ENCODE measurements at regions not wholly inside any gene's neighbourhood (a gene's known extent, or its start where the extent isn't known, plus 50 kb on each side); places are given as distances from the start of the nearest gene placed in this dataset.

DNA sequence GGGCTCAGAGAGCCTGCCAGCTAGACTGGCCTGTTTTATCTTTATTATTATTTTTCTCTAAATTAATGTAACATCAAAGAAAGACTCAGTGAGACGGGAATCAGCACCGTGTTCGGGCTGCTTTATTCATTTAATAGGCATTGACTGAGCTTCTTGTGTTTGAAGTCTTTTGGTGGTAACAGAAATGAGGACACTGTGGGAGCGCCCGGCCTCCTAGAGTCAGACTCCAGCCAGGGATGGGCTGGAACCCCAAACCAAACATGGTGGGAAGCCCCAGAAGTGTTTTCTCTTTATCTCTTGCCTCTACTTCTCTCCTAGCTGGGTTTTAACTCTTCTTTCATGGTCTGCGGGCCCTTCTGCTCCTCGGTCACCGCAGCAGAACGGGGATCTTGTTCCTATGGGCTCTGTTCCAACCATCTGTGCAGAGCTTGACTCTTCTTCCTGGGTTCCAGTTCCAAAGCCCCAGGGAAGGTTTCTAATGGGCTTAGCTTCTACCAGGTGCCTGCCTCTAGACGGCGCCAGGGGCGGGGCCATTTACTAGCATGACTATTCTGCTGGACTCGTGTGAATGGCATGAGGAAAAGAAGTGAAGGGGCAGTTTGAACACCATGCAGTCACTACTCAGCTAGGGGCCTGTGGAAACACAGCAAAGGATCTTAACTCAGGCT lies 123.8 kb downstream of the FGF18 start:
- H3K4me1 ChIP-seq, result no peaks in the 10 kb centered on the region
- TF ChIP-seq POLR2AphosphoS2 (conservative IDR thresholded peaks at IDR 0.05; ENCODE audit: low read length), result no peak
- TF ChIP-seq CBX8 (IDR thresholded peaks at IDR 0.05), result no peak
- no peak for TF ChIP-seq TFCP2L1 (CRISPR knock-in tag; IDR thresholded peaks at IDR 0.05)
- TF ChIP-seq, protein P1, sequence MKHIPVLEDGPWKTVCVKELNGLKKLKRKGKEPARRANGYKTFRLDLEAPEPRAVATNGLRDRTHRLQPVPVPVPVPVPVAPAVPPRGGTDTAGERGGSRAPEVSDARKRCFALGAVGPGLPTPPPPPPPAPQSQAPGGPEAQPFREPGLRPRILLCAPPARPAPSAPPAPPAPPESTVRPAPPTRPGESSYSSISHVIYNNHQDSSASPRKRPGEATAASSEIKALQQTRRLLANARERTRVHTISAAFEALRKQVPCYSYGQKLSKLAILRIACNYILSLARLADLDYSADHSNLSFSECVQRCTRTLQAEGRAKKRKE (CRISPR knock-in tag; IDR thresholded peaks at IDR 0.05; ENCODE audit: low read depth), result no peak
- no peak for TF ChIP-seq KDM1A (IDR thresholded peaks at IDR 0.05; ENCODE audit: low read depth)
- TF ChIP-seq KDM5A (IDR thresholded peaks at IDR 0.05), result no peak
- TF ChIP-seq MAFK (IDR thresholded peaks at IDR 0.05; ENCODE audit: partially characterized antibody), result no peak
- no peak for TF ChIP-seq NR3C1 (IDR thresholded peaks at IDR 0.05)
- no peak for TF ChIP-seq RFX5 (IDR thresholded peaks at IDR 0.05)
- no peak for TF ChIP-seq EP300 (IDR thresholded peaks at IDR 0.05)
- no peak for TF ChIP-seq POLR2A (IDR thresholded peaks at IDR 0.05; ENCODE audit: low read length)
- TF ChIP-seq, protein P2, sequence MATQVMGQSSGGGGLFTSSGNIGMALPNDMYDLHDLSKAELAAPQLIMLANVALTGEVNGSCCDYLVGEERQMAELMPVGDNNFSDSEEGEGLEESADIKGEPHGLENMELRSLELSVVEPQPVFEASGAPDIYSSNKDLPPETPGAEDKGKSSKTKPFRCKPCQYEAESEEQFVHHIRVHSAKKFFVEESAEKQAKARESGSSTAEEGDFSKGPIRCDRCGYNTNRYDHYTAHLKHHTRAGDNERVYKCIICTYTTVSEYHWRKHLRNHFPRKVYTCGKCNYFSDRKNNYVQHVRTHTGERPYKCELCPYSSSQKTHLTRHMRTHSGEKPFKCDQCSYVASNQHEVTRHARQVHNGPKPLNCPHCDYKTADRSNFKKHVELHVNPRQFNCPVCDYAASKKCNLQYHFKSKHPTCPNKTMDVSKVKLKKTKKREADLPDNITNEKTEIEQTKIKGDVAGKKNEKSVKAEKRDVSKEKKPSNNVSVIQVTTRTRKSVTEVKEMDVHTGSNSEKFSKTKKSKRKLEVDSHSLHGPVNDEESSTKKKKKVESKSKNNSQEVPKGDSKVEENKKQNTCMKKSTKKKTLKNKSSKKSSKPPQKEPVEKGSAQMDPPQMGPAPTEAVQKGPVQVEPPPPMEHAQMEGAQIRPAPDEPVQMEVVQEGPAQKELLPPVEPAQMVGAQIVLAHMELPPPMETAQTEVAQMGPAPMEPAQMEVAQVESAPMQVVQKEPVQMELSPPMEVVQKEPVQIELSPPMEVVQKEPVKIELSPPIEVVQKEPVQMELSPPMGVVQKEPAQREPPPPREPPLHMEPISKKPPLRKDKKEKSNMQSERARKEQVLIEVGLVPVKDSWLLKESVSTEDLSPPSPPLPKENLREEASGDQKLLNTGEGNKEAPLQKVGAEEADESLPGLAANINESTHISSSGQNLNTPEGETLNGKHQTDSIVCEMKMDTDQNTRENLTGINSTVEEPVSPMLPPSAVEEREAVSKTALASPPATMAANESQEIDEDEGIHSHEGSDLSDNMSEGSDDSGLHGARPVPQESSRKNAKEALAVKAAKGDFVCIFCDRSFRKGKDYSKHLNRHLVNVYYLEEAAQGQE (IDR thresholded peaks at IDR 0.05), result no peak
- no peak for TF ChIP-seq BHLHE40 (IDR thresholded peaks at IDR 0.05; ENCODE audit: low read depth, low read length)
- TF ChIP-seq, protein P3, sequence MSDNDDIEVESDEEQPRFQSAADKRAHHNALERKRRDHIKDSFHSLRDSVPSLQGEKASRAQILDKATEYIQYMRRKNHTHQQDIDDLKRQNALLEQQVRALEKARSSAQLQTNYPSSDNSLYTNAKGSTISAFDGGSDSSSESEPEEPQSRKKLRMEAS (IDR thresholded peaks at IDR 0.05), result no peak
- FAIRE-seq (no peak), ATAC-seq (peak in 1 of 2 experiments; percentile 37; a peak in 2 of 6 replicates), DNase-seq (ENCODE audit: low read depth in 1 of 2, low spot score in 1 of 2) (no peak)
- no peaks in the 10 kb centered on the region for H3K9me3 ChIP-seq
- no peak overlapping the region for H3K4me2 ChIP-seq
- 63% methylated on average over 13 of the region's 13 CpGs for WGBS (ENCODE audit: missing lambda C conversion rate)
- ChIA-PET CTCF (interaction anchor here (0.7 kb wide), 1 partner anchor 375 kb away, joined by 3 read pairs; no protein-coding TSS in a partner anchor), POLR2A (interaction anchor here (0.6 kb wide), 1 partner anchor 40 kb away, joined by 3 read pairs; no protein-coding TSS in a partner anchor)
- no peak overlapping the region for H3K4me3 ChIP-seq
- H3K27ac ChIP-seq, result no peak overlapping the region

DNA sequence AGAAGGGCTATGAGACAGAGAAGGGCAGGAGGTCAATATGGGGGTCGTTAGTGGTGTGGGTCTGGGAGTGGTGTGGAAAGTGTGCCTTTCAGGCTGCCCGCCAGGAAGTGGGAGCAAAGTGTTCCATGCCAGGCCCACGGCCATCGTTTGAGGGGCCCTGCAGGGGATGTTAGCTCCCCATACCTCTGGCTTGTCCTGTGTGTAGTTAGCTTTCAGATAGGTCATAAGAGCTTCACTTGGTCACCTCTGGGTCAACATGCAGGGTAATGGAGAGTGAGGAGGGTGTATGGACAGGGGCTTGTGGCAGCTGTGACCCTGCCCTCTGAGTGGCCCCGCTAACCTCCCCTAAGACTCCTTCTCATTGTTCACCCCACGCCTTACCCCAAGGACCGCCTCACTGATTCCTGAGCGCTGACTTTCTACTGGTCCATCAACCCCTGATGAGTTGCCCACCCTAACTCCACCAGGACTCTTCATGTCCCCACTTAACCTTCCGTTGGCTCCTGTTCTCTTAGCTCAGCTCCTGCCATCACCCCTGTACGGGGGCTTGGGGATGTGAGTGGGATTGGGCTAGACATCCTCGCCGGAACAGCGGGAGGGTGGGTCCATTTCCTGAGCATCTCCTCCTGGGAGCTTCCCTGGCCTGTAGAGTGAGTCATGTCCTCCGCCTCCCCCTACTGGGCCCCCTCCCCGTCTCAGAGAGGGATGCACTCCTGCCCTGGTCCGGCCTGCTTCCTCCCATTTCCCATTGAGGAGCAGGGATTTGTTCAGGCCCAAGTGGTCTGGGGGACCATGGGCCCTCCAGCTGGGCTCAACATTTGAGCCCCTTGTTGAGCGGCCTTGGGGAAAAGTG lies 125.7 kb downstream of the FGF18 start:
- ATAC-seq (no peak), FAIRE-seq (no peak), DNase-seq (ENCODE audit: low read depth in 1 of 2, low spot score in 1 of 2) (no peak)
- no peak overlapping the region for H3K4me2 ChIP-seq
- H3K9me3 ChIP-seq, result no peaks in the 10 kb centered on the region
- ChIA-PET CTCF (interaction anchor here (2.0 kb wide), 1 partner anchor 61 kb away, joined by 5 read pairs; no protein-coding TSS in a partner anchor), POLR2A (no interaction called here)
- H3K4me3 ChIP-seq, result no peak overlapping the region
- 84% methylated on average over 14 of the region's 17 CpGs for WGBS (ENCODE audit: missing lambda C conversion rate)
- TF ChIP-seq EHF (CRISPR knock-in tag; IDR thresholded peaks at IDR 0.05) (no peak), KDM1A (IDR thresholded peaks at IDR 0.05; ENCODE audit: low read depth) (no peak), SREBF2 (IDR thresholded peaks at IDR 0.05) (no peak), ZFP36 (IDR thresholded peaks at IDR 0.05; ENCODE audit: borderline replicate concordance, partially characterized antibody) (no peak), MYC (IDR thresholded peaks at IDR 0.05; ENCODE audit: borderline replicate concordance, low read length) (no peak), POLR2A (IDR thresholded peaks at IDR 0.05; ENCODE audit: low read length) (no peak), MAFK (IDR thresholded peaks at IDR 0.05; ENCODE audit: partially characterized antibody) (no peak), HDAC2 (IDR thresholded peaks at IDR 0.05) (no peak), HOXB13 (CRISPR knock-in tag; IDR thresholded peaks at IDR 0.05; ENCODE audit: low read depth) (no peak), ZC3H11A (IDR thresholded peaks at IDR 0.05) (no peak), HEYL (CRISPR knock-in tag; IDR thresholded peaks at IDR 0.05) (no peak), FOSB (CRISPR knock-in tag; IDR thresholded peaks at IDR 0.05) (no peak)
- TF ChIP-seq, protein P2 (IDR thresholded peaks at IDR 0.05), result no peak
- TF ChIP-seq, protein P4, sequence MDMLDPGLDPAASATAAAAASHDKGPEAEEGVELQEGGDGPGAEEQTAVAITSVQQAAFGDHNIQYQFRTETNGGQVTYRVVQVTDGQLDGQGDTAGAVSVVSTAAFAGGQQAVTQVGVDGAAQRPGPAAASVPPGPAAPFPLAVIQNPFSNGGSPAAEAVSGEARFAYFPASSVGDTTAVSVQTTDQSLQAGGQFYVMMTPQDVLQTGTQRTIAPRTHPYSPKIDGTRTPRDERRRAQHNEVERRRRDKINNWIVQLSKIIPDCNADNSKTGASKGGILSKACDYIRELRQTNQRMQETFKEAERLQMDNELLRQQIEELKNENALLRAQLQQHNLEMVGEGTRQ (IDR thresholded peaks at IDR 0.05), result no peak
- H3K4me1 ChIP-seq, result no peaks in the 10 kb centered on the region
- no peak overlapping the region for H3K27ac ChIP-seq
